ENCODE measurements at regions not wholly inside any gene's neighbourhood (a gene's known extent, or its start where the extent isn't known, plus 50 kb on each side); places are given as distances from the start of the nearest gene placed in this dataset.

DNA sequence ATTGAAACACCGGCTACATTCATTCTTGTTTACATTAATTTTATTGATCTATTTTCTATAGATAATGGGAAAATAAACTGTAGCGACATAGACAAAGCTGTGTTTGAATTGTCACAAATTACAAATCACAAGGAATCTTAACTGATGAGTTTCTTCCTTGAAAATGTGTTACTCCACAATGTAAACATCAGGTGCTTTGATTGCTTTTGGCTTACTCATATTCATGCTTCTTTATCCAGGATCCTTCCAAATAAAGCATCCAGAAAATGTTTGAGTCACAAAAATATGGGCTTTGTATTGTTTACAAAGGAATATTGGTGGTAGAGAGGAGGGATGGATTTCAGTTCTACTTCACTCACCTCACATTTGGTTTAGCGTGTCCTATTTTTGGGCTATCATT is 64.0 kb downstream of the BMP2 start:
- no peak for DNase-seq

DNA sequence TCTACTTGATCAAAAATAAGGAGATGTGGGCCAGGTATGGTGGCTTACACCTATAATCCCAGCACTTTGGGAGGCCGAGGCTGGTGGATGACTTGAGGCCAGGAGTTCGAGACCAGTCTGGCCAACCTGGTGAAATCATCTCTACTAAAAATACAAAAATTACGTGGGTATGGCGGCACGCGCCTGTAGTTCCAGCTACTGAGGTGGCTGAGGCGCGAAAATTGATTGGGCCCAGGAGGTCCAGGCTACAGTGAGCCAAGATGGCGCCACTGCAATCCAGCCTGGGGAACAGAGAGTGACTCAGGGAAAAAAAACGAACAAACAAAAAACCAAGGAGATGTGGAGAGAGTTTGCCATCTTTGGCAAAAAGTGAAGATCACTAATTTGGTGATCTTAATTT is 65.3 kb downstream of the BMP2 start:
- no peak for DNase-seq

DNA sequence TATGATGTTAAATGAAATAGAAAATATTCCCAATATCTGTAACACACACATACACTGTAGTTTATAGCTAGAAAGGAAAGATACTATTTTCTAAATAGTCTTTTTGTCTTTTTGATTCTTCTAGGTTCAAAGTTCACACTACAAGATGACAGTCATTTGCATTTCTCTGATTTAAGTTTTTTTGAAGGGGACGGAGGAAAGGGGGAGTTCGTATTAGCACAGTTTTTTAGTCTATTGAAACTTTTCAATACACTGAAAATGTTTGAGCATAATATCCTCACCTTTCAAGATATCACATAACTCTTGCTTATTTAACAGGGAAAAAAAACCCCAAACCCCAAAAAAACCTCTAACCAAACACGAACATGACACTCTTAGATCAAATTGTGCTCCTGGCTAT is 68.1 kb downstream of the BMP2 start:
- no peak for DNase-seq

DNA sequence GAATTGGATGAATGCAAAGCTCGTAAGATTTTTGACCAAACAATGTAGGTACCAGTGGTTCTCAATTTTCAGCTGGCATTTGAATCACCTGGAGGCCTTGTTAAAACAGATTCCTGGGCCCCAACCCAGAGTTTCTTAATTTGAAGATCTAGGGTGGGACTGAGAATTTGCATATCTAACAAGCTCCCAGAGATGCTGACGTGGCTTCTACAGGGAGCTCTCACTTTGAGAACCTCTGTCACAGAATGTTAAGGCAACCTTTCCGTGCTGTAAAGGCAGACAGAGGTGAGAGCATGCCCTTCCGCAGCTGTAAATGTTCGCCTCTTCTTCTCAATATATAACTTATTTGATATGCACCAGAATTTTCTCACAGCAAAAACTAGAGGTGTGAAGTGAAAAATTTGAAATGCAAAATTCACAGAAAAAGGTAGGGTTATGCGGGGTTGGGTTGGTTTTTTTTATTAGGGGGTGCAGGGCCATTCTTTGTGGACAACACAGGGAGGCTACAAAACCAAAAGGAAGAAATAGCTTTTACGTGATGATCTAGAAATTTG is 69.4 kb downstream of the BMP2 start:
- no peak for DNase-seq

DNA sequence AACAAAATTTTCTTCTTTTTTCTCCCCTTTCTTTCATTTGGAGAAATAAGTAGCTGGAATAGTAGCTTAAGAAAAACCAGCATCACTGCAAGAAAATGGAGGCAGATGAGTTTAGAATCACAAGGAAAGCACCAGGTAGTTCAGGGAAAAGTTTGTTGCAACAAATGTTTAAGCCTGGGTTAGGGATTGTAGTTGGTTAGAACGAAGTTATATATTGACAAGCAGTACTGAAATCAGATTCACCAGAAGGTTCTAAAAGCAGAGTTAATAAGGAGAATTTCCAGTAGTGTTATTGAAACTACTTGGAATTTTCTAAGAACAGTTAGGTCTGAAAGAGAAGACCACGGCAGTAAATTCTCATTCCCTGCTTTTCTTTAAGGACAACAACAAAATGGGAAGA is 70.2 kb downstream of the BMP2 start:
- no peak for DNase-seq

DNA sequence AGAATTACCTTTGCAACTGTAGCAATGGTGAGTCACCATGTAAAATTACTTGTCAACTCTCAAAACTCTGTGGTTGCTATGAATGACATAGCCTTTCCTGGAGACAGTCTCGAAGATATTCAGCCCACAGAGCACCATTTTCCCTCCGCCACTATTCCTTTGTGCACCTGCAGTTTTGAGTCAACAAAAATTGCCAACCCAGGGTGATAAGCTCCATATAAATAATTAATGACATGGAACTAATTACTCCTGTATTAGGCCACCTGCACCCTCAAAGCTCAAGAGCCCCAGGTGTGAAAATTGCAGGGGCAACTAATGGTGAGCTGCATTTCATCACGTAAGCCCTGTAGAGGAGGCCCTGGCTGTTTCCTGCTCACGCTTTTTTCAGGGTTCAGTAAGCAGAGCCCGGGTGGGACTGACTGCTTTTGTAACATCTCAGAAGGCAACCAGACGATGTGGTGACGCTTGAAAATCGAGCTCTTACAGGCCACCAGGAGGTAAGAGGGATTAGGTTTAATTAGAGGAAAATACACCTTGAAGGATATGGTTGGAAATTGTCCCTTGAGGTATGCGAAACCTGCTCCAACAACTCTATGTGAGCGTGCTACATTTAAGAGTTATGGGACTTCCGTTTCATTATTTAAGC is 70.8 kb downstream of the BMP2 start:
- DNase-seq = no peak

DNA sequence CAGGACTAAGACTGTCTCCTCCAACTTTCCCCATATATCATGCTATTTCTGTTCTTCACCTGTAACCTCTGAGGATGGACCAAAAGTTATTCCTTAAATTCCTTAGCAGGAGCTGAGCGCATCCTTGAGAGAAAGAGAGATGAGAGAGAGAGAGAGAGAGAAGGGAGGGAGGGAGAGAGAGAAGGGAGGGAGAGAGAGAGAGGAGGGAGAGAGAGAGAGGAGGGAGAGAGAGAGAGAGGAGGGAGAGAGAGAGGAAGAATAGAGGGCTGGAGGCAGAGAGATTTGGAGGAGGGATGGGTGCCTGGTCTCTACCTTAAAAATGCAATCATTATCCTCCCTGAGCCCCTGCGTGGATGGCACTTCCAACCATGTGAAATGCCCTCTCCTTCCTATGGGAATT is 73.6 kb downstream of the BMP2 start:
- no peak for DNase-seq

DNA sequence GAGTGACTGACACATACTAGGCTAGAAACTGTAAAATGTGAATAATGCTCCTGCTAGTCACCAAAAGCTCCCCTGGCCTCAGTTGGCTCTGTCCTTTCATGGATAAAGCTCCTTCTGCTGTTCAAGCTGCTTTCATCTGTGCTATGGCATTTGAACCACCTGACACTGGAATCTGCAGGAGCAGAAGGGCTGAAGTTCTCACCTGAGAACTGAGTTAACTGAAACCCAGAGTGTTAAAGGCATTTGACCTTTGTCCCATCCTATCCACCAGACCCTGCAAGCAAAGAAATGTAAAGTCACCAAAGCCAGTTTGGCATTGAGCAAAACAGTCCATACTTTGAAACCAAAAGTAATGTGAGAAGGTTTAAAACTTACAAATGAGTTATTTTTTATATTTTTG is 77.7 kb downstream of the BMP2 start:
- no peak for DNase-seq

DNA sequence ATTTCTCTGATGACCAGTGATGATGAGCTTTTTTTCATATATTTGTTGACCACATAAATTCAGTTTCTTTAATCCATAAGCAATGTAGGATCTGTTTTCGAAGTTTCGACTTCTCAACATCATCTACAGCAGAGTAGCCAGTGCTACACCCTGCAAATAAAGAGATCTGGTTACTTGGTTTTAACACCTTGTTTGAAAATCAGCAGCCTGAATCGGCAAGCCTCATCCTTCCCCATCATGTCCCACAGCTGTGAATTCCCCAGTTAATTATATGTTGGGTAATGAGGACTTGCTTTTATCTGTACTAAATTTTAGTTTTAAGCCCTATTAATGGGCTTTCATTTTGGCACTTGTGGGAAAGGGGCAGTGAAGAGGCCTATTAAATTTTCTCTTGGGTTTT is 80.6 kb downstream of the BMP2 start:
- no peak for DNase-seq

DNA sequence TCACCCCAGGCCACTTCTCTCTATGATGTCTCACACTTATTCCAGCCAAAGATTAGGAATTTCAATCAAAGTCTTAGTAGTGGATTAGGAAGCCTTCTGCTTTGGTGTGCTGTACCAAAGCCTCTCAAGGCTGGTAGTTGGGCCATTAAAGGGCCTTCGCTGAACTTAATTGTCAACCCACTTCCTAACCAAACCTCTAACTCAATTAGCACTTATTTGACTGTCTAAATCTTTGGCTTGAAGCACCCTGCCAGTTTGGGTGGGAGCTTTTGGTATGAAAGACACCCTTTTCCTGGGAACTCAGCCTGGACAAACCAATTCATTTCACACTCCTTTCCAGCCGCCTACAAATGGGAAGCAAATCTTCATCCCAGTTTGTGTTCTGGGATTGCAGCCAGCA is 81.5 kb downstream of the BMP2 start:
- DNase-seq = no peak

DNA sequence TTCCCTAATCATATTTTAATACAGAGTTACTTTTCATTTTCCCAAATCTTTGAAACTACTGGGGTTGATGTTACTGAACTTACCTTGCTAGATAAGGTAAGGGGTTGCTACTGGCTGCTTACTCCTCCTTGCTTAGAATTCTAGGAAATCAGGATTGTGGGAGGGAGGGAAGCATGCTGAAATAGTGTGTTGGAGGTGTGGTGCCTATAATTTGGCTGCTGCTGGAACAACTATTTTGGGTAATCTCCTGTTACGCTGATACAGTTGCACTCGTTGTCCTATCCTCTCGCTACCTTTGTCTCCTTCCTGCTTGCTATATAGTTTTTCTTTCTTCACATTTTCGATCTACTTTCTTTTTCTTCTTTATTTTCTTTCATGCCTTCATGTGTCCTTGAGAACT is 83.7 kb downstream of the BMP2 start:
- DNase-seq = no peak

DNA sequence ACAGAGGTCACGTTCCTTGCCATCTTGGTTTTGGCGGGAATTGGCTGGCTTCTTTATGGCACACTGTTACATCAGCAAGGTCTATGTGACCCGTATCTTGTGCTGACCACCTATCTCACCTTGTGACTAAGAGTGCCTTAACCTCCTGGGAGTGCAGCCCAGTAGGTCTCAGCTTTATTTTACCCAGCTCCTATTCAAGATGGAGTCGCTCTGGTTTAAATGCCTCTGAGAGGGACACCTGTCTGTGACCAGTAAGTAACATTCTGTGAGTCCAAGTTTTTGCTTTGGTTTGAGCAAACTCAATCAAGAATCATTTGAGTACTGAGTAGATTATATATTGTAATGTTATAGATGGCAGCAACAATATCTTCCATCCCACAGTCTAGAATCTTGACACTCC is 85.0 kb downstream of the BMP2 start:
- no peak for DNase-seq

DNA sequence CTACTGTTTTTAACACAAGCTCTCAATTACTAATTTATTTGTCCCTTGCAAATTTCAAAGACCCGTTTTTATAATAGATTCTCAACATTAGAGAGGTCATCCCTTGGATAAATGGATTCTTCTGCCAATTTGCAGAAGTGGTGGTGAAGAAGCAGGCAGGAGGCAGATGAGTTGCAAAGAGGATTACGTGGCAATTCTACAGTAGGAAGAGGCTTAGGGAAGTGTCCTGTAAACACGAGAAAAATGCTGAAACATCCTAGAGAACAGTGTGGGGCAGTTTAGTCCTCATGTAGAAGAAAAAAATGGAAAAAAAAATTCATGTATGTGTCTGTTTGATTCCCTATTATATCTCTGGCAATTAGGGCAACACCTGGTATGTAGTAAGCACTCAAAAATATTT is 87.6 kb downstream of the BMP2 start:
- DNase-seq = no peak

DNA sequence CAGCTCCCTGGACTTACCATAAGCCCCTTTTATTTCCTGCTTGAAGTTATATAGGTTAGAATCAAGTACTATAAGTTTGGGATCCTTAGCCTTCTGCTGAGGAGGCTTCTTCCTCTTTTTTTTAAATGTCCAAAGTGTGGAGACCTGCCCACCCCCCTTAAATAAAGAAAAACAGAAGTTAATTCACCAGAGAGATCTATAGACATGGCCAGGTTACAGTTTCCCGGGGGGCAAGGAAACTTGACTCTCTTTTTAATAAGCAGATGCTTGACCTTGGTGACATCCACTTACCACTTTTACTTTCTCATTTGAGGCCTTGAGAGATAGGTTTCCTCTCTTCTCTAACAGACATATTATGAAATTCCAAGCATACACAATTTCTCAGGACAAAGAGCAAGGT is 88.3 kb downstream of the BMP2 start:
- DNase-seq = no peak

DNA sequence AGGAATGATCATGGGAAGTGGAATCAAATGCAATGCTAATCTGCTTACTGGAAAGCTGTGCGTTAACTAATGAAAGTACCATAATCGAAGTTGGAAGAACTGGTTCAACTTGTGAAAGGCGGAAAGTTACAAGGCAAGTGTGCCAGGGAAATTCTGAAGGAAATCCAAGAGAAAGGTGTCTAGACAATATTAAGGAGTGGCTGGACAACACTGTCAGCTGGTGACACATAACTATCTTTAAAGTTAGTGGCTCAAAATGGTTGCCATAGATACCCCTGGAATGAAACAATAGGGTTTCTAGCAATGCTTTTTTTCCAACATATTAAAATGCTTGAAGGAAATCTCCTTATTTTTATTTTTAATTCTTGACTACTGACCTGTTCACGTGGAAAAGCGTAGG is 90.4 kb downstream of the BMP2 start:
- no peak for DNase-seq

DNA sequence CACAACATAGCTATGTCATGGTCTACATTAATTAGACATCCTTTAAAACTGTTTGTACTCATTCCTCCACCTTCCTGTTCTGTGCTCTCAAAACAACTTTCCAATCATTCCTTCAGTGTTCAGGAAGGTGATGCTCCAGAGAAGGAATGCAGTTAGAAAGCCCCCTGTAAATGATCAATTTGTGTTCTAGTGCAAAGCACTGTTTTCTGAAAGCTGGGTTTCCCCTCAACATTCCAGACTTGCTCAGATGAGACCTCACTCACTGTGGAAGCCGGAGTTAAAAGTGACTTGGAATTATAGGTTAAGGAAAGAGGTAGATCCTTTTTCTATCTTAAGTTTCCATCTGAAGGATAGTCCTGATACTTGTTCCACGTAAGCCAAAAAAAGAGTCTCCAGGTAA is 95.9 kb downstream of the BMP2 start:
- no peak for DNase-seq

DNA sequence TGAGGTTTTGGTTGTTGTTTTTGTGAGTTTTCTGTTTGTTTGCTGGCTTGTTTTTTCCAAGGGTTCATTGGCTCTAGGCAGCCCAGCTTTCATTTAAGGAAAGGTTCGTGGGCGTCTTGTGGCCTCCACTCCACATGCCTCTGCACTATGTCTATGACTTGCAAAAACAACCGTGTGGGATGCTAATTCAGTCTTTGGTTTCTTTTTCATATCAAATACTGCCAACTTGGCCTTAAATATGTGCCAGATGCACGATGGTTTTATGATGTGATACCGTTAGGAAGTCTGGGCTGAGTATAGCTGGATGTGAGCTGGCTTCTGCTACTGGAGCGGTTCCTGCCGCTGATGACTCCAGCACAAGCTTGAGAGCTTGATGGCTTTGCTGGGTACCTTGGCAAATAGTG is 96.3 kb downstream of the BMP2 start:
- no peak for DNase-seq

DNA sequence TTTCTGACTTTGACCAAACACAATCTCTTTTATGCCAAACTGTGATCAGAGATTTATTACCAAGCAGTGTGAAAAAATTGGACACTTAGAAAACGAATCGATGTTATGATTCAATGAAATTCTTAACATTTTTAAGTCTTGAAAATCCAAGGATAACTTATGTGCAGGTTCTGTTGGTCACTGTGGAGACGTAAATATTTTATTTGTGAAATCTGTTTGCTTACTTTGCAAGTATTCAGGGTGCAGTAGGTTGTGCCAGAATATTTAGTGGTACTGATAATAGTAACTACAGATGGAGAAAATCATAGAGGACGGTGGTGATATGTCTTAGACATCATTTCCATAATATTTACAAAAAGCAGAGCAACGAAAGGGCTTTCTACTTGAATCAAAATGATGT is 97.3 kb downstream of the BMP2 start:
- DNase-seq = no peak

DNA sequence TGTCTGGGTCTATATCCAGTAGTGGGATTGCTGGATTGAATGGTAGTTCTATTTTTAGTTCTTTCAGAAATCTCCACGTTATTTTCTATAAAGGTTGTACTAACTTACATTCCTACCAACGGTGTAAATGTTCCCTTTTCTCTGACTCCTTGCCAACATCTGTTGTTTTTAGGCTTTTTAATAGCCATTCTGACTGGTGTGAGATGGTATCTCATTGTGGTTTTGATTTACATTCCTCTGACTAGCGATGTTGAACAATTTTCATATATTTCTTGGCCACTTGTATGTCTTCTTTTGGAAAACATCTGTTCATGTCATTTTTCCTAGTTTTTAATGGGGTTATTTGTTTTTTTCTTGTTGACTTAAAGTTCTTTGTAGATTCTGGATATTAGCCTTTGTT is 99.3 kb downstream of the BMP2 start:
- no peak for DNase-seq

DNA sequence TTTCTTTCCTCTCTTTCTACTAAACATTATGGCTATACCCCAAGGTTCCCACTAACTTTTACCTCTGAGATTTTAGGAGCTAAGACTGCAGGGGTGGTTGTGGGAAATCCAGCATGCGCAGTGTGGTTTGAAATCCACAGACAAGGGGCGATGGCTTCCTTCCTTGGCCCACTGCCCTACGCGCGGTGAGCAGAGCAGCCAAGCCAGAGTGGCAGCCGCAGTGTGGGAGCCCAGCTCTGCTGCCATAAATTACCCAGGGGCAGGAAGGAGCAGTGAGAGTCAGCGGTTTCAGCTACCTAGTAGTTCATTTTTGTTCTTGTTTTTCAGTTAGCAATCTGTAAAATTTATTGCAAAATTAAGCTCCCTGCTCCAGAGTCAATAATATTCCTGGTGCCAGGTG is 101.4 kb downstream of the BMP2 start:
- no peak for DNase-seq

DNA sequence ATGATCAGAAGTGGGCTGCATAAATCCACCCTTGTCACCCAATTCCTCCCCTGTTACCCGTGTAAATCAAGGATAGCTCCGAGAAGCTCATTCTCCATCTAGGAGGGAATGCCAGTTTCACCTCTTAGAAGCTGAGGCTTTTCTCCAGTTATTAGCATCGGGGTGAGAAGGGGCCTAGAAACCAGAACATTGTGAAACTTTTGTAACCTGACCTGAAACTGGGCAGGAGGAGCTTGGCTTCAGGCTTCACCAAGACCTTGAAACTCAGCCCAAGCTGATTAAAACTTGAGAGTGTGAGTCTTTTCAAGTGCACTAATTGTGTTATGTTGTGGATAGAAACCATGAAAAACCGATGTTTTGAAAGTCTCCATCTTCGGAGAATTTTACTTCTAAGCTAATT is 103.1 kb downstream of the BMP2 start:
- DNase-seq = no peak

DNA sequence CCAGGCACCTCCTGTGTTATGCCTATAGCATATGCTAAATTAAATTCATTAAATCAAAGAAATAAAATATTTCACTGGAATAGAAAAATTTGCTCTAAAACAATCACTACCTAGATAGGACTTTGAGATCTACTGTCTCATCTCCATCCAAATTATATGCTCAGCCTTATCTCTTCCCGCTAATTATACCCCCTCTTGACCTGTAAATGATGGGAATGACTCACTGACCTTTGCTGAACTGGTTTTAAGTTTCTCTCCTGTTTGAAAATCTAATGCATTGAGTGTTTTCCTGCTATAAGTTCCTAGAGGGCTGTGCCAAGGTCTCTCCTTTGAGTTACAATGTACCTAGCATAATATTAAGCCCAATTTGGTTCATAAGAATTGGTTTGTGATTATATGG is 110.1 kb downstream of the BMP2 start:
- no peak for DNase-seq

DNA sequence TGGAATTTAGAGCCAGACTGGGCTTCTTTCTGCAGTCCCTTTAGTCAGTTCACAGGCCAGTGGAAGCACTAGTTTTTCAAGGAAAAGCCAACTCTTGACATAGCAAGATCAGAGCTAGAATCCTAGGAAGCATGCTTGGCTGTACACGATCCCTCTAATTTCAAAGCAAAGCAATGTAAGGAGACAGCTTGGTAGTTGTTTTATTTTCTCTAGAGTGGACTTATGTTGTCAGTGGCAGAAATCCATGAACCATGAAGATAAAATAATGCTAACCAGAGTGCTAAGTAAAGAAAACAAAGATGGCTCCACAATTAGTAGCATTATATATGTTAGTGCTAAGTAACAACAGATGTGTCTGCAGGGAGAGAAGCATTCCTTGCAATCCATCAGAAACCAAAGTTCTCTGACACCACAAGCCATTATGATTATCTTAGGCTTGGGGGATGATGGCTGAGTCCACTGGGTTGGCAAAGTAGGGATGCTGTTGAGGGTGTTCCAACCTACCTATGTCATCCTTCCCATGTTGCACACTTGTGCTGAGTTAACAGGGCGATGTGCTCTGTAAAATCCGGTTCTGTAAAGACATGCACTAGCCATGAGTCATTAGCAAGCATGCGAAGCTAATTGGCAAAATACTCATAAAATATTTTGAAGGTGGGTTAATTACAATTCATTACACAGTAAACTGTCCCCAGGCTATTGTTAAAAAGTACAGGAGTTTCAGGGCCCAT is 115.2 kb downstream of the BMP2 start:
- DNase-seq = no peak

DNA sequence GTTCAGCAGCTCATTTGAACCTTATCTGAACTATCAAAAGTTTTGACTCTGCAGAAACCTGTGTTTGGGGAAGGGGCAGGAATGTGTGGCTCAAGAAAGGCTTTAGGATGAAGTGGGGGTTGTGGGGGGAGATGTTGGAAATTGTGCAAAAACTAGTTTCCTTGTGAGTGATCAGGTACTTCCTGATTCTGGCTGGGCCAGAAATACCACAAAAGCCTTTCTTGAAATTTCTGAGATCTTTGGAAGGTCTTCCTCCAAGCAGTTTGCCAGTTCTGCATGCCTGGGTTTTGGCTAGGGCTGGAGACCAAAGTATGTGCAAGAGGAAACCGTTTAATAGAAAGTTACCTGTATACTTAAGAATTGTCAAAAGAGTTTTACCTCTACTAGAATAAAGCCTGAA is 116.6 kb downstream of the BMP2 start:
- DNase-seq = no peak
